IPS-18c (cell line): ENCODE measurements at regions not wholly inside any gene's neighbourhood (a gene's known extent, or its start where the extent isn't known, plus 50 kb on each side); places are given as distances from the start of the nearest gene placed in this dataset.

ENCODE experiments used
- H3K4me3 ChIP-seq: 2 replicates; pipeline ENCODE4 v1.7.0; 2013; ENCODE audit warnings: low read depth, mild to moderate bottlenecking, low read length, moderate library complexity; ENCODE audit not compliant: insufficient read depth
- H3K9me3 ChIP-seq: one replicate; pipeline ENCODE4 v1.6.1; 2013; ENCODE audit warnings: mild to moderate bottlenecking, low read length, moderate library complexity; ENCODE audit not compliant: control insufficient read depth, insufficient read depth

- Histone ChIP-seq H3K9me3 (no peaks in the 10 kb centered on the region), H3K4me3 (no peak overlapping the region)
Measured at GRCh38 chr12:28879379-28879778, 269.7 kb upstream of the FAR2 start.

GRCh38 chr12:28882444-28882843 lies 266.6 kb upstream of the FAR2 start:
- Histone ChIP-seq H3K4me3 (no peak overlapping the region), H3K9me3 (no peaks in the 10 kb centered on the region)

DNA sequence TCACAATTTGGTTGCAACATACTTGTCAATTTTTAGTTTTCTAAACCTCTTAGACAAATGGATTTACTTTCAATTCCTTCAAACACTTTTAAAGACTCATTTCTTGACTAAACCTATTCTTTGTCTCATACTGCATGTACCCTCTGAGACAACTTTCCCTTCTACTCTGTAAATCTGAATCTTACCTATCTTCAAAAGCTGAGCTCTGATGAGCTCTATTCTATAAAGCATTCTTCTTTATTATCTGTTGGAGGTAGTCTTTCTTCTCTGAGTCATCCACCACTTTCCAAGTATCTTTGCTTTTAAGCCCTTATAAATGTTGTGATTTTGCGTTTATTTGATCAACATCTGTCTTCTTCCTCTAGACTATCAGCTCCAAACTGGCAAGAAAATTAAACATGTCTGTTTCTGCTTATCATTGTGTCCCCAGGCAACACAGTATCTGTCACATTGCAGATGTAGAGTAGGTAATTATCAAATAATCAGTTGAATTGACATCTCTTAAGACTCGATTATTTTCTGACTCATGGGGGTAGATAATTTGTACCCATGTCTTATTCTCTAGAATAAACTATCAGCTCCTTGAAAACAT lies 265.6 kb upstream of the FAR2 start:
- Histone ChIP-seq H3K4me3 (no peak overlapping the region), H3K9me3 (no peaks in the 10 kb centered on the region)

DNA sequence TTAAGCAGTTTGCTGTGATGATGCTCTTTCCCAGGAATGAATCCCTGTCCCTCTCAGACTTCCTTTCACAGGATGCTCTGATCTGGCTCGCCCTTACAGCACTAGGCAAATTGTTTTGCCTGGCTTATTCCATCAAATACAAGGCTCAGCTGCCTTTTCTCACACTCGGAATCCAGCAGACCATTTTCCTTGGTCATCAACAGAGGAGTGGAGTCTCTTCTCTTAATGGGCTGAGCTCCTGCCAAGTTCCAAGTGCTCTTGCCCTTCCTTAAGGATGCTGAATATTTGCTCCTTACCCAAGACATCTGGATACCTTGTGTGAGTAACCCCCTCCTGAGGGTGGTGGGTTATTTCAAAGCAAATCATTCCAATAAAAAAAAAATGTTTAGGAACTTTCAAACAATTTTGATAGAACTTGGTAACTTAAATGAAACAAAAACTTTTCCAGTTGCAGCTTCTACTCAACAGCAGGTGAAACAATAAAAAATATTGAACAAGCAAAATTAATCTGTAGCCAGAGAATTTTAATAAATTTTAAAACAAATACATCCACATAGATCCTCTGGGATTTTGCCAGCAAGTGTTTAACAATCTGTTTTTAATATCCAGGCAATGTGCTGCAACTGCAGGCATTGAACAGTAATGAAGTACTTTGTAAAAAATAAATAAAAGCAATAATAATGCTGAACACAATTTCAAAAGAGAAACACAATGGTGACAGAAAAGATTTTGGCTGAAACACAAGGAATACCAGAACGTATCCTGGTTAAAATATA lies 264.0 kb upstream of the FAR2 start:
- Histone ChIP-seq H3K4me3 (no peak overlapping the region), H3K9me3 (no peaks in the 10 kb centered on the region)

DNA sequence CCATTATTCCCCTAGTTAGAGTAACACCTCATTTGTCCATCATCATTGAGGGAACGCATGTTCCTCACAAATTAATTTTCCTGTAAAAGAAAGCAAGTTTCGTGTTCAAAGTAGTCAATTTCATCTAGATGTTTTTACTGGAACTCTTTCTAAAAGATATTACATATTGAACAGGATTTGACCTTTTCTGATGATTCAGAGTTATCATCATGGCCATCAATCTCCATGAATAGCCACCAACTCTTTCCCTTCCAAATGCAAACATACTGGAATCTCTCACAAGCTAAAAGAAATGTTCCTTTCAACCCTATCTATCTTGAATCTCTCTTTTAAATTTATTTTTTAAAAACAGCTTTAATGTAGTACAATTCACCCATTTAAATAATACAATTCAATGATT lies 263.1 kb upstream of the FAR2 start:
- H3K4me3 ChIP-seq: no peak overlapping the region
- H3K9me3 ChIP-seq: no peaks in the 10 kb centered on the region

- Histone ChIP-seq H3K9me3 (no peaks in the 10 kb centered on the region), H3K4me3 (no peak overlapping the region)
Measured at GRCh38 chr12:28887461-28887990, 261.6 kb upstream of the FAR2 start.

DNA sequence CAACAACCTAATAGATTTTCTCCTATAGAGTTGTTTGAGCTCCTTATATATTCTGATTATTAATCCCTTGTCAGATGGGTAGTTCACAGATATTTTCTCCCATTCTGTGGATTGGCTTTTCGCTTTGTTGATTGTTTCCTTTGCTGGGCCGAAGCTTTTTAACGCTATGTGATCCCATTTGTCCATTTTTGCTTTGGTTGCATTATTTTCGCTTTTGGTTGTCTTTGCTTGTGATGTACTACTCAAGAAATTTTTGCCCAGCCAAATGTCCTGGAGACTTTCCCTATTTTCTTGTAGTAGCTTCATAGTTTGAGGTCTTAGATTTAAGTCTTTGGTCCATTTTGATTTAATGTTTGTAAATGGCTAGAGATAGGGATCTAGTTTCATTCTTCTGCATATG lies 258.4 kb upstream of the FAR2 start:
- Histone ChIP-seq H3K4me3 (no peak overlapping the region), H3K9me3 (no peaks in the 10 kb centered on the region)

DNA sequence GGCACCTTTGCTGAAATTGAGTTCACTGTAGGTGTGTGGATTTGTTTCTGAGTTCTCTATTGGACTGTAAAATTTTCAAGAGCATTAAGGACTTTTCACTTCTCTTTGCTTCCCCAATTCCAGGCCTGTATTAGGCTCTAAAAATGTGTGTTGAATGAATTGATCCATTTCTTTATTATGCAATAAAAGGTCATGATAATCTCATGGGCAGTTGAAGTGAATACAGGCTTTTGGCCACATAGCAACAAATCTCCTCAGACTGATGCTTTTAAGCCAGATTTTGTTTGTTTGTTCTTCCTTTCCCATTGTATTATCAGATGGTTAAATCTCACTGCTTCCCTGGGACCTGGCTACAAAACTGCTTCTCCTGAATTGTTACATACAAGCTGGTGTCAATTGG lies 258.0 kb upstream of the FAR2 start:
- H3K4me3 ChIP-seq: no peak overlapping the region
- no peaks in the 10 kb centered on the region for H3K9me3 ChIP-seq

DNA sequence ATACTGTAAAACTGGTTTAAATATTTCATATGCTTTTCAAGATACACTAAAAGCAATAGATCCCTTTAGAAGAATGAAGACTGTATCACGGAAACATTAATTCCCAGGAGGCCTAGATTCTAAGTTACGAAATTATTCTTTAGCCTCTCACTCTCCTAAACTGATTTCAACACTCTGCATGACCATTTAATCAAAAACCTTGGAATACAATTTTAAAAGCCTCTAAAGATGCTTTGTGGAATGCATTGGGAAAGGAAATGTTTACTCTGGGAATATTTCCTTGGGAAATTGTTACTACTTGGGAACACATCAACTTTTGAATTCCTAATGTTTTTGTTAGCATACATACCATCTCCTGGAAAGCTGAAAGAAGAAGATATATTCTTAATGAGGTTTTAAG lies 255.7 kb upstream of the FAR2 start:
- Histone ChIP-seq H3K4me3 (no peak overlapping the region), H3K9me3 (no peaks in the 10 kb centered on the region)

- Histone ChIP-seq H3K4me3 (no peak overlapping the region), H3K9me3 (no peaks in the 10 kb centered on the region)
Measured at GRCh38 chr12:28893856-28894255, 255.2 kb upstream of the FAR2 start.

DNA sequence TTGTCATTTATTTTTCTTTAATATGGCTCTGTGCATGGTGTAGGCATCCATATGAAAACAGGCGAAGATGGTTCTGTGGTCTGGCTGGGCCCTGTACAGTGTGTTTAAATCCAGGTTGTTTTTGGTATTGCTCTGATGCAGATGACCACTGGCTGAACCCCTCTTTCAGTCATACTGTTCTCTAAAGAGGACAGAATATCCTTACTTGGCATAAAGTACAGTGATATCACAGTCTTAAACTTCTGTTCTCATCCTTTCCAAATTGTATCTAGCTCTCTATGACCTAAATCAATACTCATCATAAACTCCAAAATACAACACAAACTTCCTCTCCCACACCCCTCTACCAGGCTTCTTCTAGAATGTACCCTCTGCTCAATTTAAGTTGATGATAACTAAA lies 252.7 kb upstream of the FAR2 start:
- Histone ChIP-seq H3K4me3 (no peak overlapping the region), H3K9me3 (peaks cover under 1% of the 10 kb centered on the region)

DNA sequence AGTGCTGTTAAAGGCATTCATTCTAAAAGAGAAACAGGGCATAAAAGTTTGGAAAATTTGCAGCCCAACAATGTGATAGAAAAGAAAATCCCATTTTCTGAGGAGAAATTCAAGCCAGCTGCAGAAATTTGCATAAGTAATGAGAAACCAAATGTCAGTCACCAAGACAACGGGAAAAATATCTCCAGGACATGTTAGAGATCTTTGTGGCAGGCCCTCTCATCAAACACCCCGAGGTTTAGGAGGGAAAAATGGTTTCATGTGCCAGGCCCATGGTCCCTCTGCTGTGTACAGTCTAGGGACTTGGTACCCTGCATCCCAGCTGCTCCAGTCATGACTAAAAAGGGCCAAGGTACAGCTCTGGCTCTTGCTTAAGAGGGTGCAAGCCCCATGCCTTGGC lies 251.0 kb upstream of the FAR2 start:
- Histone ChIP-seq H3K9me3 (peaks cover 3% of the 10 kb centered on the region), H3K4me3 (no peak overlapping the region)

GRCh38 chr12:28899951-28900350 lies 249.1 kb upstream of the FAR2 start:
- Histone ChIP-seq H3K4me3 (no peak overlapping the region), H3K9me3 (peaks cover 3% of the 10 kb centered on the region)

DNA sequence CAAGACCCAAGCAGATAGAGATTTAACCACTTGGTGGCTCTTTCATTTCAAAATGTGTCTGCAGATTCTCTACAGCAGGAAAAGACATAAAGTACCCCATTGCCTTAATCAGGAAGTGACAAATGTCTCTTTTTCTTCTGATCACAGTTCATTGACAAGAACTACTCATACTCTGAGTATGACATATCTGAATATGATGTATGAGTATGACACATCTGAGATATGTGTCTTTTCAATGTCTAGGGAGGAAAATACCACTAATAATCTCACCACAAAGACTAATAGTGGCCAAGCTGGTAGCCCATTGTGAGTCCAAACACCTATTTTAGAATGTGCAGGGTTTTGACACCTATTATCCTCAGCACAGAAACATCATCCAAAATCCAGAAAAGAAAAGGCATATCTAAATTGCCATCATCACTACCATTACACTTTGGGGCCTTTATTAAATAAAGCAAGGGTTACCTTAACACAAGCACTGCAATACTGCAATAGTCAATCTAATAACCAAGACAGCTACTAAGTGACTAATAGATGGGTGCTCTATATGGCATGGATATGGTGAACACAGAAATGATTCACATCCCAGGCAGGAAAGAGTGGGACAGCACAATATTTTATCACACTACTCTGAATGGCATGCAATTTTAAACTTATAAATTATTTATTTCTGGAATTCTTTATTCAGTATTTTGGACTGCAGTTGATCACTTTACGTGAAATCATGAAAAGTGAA lies 243.7 kb upstream of the FAR2 start:
- H3K4me3 ChIP-seq: no peak overlapping the region; the same call in 1 of the 2 replicates
- H3K9me3 ChIP-seq: peaks cover 3% of the 10 kb centered on the region

GRCh38 chr12:28908646-28909045 lies 240.4 kb upstream of the FAR2 start:
- Histone ChIP-seq H3K4me3 (no peak overlapping the region), H3K9me3 (no peaks in the 10 kb centered on the region)

GRCh38 chr12:28909291-28909690 lies 239.8 kb upstream of the FAR2 start:
- Histone ChIP-seq H3K4me3 (no peak overlapping the region), H3K9me3 (no peaks in the 10 kb centered on the region)

DNA sequence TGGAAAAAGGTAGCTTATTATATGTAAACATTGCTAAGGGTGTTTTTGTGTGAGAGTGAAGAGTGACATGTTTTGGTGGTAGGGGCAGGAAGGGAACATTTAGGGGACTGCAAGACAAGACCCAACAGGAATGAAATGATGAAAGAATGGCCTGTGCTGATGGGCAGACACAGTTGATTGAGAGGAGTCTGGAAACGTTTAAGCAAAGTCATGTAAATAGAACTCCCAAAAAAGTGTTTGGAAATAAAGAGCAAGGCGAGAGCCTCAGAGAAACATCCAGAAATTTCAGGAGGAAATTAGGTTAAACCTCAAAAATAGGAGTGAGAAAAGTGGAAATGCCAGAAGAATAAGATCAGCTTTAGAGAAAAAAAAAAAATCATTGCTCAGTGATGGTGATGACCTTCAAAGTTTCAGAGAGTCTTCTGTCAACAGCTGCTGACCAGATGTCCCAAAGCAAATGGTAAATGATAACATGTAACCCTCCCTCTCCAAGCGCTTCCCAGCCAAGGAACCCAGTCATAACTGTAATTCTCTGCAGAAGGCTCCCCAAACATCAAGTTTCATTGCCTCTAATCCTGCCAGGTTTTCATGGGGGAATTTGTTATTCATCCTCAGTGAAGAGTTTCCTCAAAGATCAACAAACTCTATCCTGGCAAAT lies 223.2 kb upstream of the FAR2 start:
- Histone ChIP-seq H3K4me3 (no peak overlapping the region), H3K9me3 (no peaks in the 10 kb centered on the region)

DNA sequence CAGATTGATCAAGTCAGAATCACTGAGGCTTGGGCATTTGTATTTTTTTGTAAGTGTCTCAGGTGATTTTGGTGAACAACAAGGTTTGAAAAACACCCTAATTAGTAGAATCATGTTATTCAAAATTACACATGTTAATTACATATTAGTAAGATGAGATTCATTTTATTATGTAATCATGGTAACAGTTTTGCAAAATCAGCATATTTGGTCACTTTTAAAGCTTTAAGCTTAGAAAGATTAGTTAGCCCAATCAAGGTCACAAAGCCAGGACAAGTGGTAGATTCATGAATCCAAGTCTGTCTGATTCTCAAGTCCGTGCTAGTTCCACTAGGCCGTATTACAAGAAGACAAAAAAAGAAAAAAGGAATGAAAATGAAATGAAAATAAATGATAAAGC lies 218.4 kb upstream of the FAR2 start:
- no peaks in the 10 kb centered on the region for H3K9me3 ChIP-seq
- H3K4me3 ChIP-seq: no peak overlapping the region
